Stimulated activated effector memory CD8-positive, alpha-beta T cell treated with anti-CD3 and anti-CD28 coated beads, Interleukin-12 subunit alpha, Interleukin-12 subunit beta, amount 100 ng/mL, for 72 hours (primary cell): ENCODE measurements at regions not wholly inside any gene's neighbourhood (a gene's known extent, or its start where the extent isn't known, plus 50 kb on each side); places are given as distances from the start of the nearest gene placed in this dataset.

Source experiments
- ATAC-seq: fragments of 150-1000 bp; cut with Tn5 transposase; 2 replicates; pipeline ENCODE4 v1.10.0; 2021
- DNase-seq, 2 donors: peaks; one replicate each; pipeline ENCODE4 v3.0.0; 2021 to 2022; ENCODE audit warnings: low spot score in 2 of 2
- H3K27ac Mint-ChIP-seq: one replicate; pipeline ENCODE4 v1.8.0; 2022; ENCODE audit warnings: mild to moderate bottlenecking, mixed read lengths
- H3K36me3 Mint-ChIP-seq: one replicate; pipeline ENCODE4 v1.8.0; 2022; ENCODE audit warnings: mild to moderate bottlenecking, mixed read lengths
- H3K4me1 Mint-ChIP-seq: one replicate; pipeline ENCODE4 v1.8.0; 2022; ENCODE audit warnings: mixed read lengths
- H3K4me3 Mint-ChIP-seq: one replicate; pipeline ENCODE4 v1.8.0; 2022; ENCODE audit warnings: mild to moderate bottlenecking, mixed read lengths
- H3K9me3 Mint-ChIP-seq: one replicate; pipeline ENCODE4 v1.8.0; 2022; ENCODE audit warnings: mixed read lengths

DNA sequence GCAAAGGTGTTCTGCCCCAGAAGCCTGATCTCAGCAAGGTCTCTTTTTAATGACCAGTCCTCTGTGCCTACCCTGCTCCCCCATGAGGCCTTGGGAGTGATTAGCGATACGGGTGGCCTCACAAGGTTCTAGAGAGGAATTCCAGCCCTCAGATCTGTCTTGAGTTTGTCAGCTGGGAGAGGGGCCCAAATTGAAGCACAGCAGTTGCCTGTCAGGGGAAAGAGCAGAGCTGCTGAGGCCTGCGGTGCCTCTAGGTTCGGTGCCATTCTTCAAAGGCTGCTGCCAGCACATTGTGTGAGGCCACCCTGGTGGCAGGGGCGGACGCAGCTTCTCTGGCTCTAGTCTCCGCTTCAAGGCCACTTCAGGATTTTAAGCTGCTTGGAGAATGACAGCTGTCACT, 85.7 kb upstream of the GRIA1 start:
- Mint-ChIP-seq H3K4me1 (no peaks in the 10 kb centered on the region), H3K27ac (no peak overlapping the region), H3K9me3 (no peaks in the 10 kb centered on the region), H3K4me3 (no peak overlapping the region), H3K36me3 (no peaks in the 10 kb centered on the region)
- DNase-seq (no peak), ATAC-seq (no peak)

DNA sequence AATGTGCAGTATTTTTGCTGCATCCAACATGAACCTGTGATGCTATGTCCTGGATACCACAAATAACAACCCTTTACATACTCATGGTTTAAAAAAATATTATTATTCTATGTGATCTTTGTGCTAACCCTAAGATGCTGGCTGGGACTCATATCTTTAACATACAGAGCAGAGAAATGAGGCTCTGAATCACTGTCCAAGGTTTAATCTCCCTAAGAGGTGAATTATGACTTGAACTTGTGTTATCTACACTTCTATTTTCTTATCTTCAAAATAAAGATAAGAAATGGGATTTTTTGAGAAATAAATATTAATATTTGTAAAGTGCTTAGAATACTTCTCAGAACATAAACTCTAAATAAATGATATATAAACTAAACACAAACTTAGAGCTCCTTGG, 68.8 kb upstream of the GRIA1 start:
- Mint-ChIP-seq H3K4me1 (no peaks in the 10 kb centered on the region), H3K27ac (no peak overlapping the region), H3K4me3 (no peak overlapping the region), H3K9me3 (peaks cover 6% of the 10 kb centered on the region), H3K36me3 (no peaks in the 10 kb centered on the region)
- DNase-seq (no peak), ATAC-seq (no peak)

DNA sequence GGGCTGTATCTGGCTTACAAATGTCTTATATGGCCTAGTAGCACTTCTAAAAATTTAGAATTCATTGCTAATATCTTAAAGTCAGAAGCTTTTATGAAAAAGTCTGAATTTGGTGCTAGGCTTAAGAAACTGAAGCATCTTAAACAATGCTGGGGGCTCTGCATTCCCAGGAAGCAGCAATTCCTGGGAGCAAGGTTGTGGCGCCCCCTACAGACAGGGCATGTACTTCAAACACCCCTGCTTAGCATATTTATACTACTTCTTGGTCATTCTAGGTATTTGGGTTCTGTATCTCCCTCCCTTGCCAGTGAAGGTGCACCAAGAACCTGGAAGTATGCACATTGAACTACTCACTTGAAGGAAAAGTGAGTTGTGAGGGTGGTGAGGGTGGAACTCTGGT, 64.6 kb upstream of the GRIA1 start:
- no peak for DNase-seq
- H3K4me3 Mint-ChIP-seq = no peak overlapping the region

DNA sequence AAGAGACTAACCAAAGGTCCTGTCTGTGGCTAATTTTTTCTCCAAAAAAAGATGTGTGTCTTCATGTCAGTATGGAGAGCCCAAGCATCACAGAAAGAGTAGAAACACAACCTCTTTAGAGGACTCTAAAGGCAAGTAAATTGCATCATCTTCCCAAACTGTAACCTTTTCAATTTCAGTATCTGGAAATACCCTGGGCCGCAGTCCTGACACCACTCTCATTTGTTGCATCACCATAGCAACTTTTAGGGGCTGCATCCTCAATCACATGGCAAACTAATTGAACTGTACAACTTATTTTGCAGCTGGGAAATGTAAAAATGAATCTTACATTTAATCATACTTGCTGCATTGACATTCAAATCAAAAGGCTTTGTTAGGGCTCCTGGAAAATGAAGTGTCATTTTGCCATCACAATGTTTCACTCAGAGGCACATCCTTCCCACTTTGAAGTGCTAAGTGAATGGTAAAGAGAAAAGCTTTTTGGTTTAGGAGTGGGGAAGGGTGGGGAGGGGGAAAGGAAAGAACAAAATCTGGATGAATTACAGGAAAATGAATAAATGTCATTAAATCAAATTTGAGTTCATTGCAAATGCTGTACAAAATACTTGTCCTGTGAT, 60.6 kb upstream of the GRIA1 start:
- Mint-ChIP-seq H3K36me3 (no peaks in the 10 kb centered on the region), H3K27ac (no peak overlapping the region), H3K4me3 (no peak overlapping the region), H3K9me3 (peaks cover 2% of the 10 kb centered on the region), H3K4me1 (no peaks in the 10 kb centered on the region)
- ATAC-seq = no peak
- no peak for DNase-seq

More for the DNA sequence above, 64.6 kb upstream of the GRIA1 start:
- no peaks in the 10 kb centered on the region for H3K36me3 Mint-ChIP-seq
- no peaks in the 10 kb centered on the region for H3K9me3 Mint-ChIP-seq
- no peak overlapping the region for H3K27ac Mint-ChIP-seq
- H3K4me1 Mint-ChIP-seq = no peaks in the 10 kb centered on the region
- no peak for ATAC-seq

DNA sequence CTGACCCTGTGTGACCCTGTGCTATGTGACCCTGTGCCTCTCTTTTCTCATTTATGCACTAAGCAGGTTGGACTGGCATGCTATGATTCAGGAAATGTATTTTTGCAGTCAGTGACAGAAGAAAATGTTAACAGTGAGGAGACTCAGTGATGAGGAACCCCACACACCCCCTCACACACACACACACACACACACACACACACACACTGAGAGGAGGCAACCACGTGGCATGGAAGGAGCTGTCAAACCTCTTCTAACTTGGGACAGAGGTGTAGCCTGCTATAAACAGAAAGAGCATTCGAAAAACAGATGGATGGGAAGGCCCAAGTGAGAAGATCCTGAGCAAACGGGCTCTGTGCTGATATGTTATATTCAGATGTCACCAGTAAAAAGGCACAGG, 57.9 kb upstream of the GRIA1 start:
- Mint-ChIP-seq H3K27ac (no peak overlapping the region), H3K4me3 (no peak overlapping the region)
- no peak for ATAC-seq

DNA sequence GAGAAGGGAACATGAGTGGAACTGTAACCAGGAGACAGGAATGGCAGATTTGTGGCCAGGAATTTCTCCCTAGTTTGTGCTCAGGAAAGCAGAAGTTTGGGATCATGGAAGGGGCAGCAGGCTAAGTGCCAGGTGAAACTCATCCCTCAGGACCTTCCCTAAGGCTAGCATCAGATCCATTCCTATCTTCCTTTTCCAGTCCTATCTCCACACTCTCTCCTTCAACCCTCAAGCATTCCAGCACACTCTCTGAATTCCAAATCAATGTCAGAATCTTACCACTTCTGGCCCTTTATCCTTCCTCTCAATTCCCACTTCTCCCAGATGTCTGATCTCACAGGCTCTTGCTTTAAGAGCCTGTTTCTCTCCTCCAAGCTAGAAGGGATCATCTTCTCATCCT, 53.2 kb upstream of the GRIA1 start:
- Mint-ChIP-seq H3K4me1 (no peaks in the 10 kb centered on the region), H3K4me3 (no peak overlapping the region), H3K9me3 (peaks cover 2% of the 10 kb centered on the region), H3K36me3 (no peaks in the 10 kb centered on the region), H3K27ac (no peak overlapping the region)
- ATAC-seq = no peak
- DNase-seq = no peak

More for the DNA sequence above, 57.9 kb upstream of the GRIA1 start:
- no peak for DNase-seq
- peaks cover 2% of the 10 kb centered on the region for H3K9me3 Mint-ChIP-seq
- H3K36me3 Mint-ChIP-seq = no peaks in the 10 kb centered on the region
- H3K4me1 Mint-ChIP-seq = no peaks in the 10 kb centered on the region

DNA sequence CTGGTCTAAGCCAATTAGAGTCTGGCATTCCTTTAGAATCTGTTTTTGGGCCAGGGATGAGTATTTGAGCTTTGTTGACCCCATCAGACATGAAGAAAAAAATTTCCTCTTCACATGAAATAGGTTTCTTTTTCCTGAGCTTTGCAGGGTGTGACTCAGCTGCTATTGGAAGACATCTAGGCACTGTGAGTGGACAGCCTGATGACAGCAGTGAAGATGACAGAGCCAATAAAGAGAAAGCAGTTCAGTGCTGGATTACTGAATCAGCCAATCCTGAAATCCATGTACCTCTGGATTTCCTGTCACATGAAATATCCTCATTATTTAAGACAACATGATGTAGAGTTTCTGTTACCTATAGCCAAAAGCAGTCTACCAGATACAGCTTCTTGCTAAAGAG, 51.3 kb upstream of the GRIA1 start:
- no peaks in the 10 kb centered on the region for H3K4me1 Mint-ChIP-seq
- ATAC-seq (no peak), DNase-seq (no peak)
- H3K4me3 Mint-ChIP-seq = no peak overlapping the region
- no peak overlapping the region for H3K27ac Mint-ChIP-seq
- no peaks in the 10 kb centered on the region for H3K36me3 Mint-ChIP-seq
- no peaks in the 10 kb centered on the region for H3K9me3 Mint-ChIP-seq
